ENCODE measurements at regions not wholly inside any gene's neighbourhood (a gene's known extent, or its start where the extent isn't known, plus 50 kb on each side); places are given as distances from the start of the nearest gene placed in this dataset.

- Histone ChIP-seq H3K27ac (ENCODE audit: low read depth, low read length) (no peak overlapping the region), H3K9me3 (ENCODE audit: control insufficient read depth in 5 of 5, low read length in 5 of 5) (no peaks in the 10 kb centered on the region), H3K36me3 (ENCODE audit: control insufficient read depth in 5 of 5, insufficient read depth in 5 of 5, low read length in 5 of 5) (no peaks in the 10 kb centered on the region), H3K4me1 (ENCODE audit: control insufficient read depth in 5 of 5, insufficient read depth in 5 of 5, low read length in 5 of 5) (peaks cover 0 to 16% (median 3%) of the 10 kb centered on the region in 5 donors), H3K9ac (ENCODE audit: low read length in 5 of 5) (no peak overlapping the region), H3K4me3 (ENCODE audit: low read depth in 1 of 5, low read length in 5 of 5) (no peak overlapping the region), H3K27me3 (ENCODE audit: control insufficient read depth in 5 of 5, insufficient read depth in 4 of 5, low read length in 5 of 5) (peaks cover 0 to 25% (median 14%) of the 10 kb centered on the region in 5 donors)
These were observed 122.3 kb downstream of the FOXD2 start for GRCh38 chr1:47559944-47560695.

GRCh38 chr1:47561523-47562007 lies 123.7 kb downstream of the FOXD2 start:
- H3K9me3 ChIP-seq (ENCODE audit: control insufficient read depth in 5 of 5, low read length in 5 of 5) = no peaks in the 10 kb centered on the region
- H3K9ac ChIP-seq (ENCODE audit: low read length in 5 of 5) = no peak overlapping the region
- peaks cover 0 to 16% (median 3%) of the 10 kb centered on the region in 5 donors for H3K4me1 ChIP-seq (ENCODE audit: control insufficient read depth in 5 of 5, insufficient read depth in 5 of 5, low read length in 5 of 5)
- H3K4me3 ChIP-seq (ENCODE audit: low read depth in 1 of 5, low read length in 5 of 5) = no peak overlapping the region
- H3K27ac ChIP-seq (ENCODE audit: low read depth, low read length) = no peak overlapping the region
- H3K36me3 ChIP-seq (ENCODE audit: control insufficient read depth in 5 of 5, insufficient read depth in 5 of 5, low read length in 5 of 5) = no peaks in the 10 kb centered on the region
- peaks cover 0 to 20% (median 14%) of the 10 kb centered on the region in 5 donors for H3K27me3 ChIP-seq (ENCODE audit: control insufficient read depth in 5 of 5, insufficient read depth in 4 of 5, low read length in 5 of 5)

GRCh38 chr1:47562147-47562546 lies 124.3 kb downstream of the FOXD2 start:
- Histone ChIP-seq H3K27me3 (ENCODE audit: control insufficient read depth in 5 of 5, insufficient read depth in 4 of 5, low read length in 5 of 5) (peaks cover 0 to 17% (median 14%) of the 10 kb centered on the region in 5 donors), H3K4me3 (ENCODE audit: low read depth in 1 of 5, low read length in 5 of 5) (no peak overlapping the region), H3K9me3 (ENCODE audit: control insufficient read depth in 5 of 5, low read length in 5 of 5) (no peaks in the 10 kb centered on the region), H3K27ac (ENCODE audit: low read depth, low read length) (no peak overlapping the region), H3K9ac (ENCODE audit: low read length in 5 of 5) (no peak overlapping the region), H3K4me1 (ENCODE audit: control insufficient read depth in 5 of 5, insufficient read depth in 5 of 5, low read length in 5 of 5) (peaks cover 0 to 16% (median 3%) of the 10 kb centered on the region in 5 donors), H3K36me3 (ENCODE audit: control insufficient read depth in 5 of 5, insufficient read depth in 5 of 5, low read length in 5 of 5) (no peaks in the 10 kb centered on the region)

- Histone ChIP-seq H3K36me3 (ENCODE audit: control insufficient read depth in 5 of 5, insufficient read depth in 5 of 5, low read length in 5 of 5) (no peaks in the 10 kb centered on the region), H3K27ac (ENCODE audit: low read depth, low read length) (no peak overlapping the region), H3K4me3 (ENCODE audit: low read depth in 1 of 5, low read length in 5 of 5) (no peak overlapping the region), H3K9me3 (ENCODE audit: control insufficient read depth in 5 of 5, low read length in 5 of 5) (no peaks in the 10 kb centered on the region), H3K27me3 (ENCODE audit: control insufficient read depth in 5 of 5, insufficient read depth in 4 of 5, low read length in 5 of 5) (peaks cover 0 to 17% (median 15%) of the 10 kb centered on the region in 5 donors), H3K9ac (ENCODE audit: low read length in 5 of 5) (no peak overlapping the region), H3K4me1 (ENCODE audit: control insufficient read depth in 5 of 5, insufficient read depth in 5 of 5, low read length in 5 of 5) (peaks cover 0 to 16% (median 3%) of the 10 kb centered on the region in 5 donors)
These were observed 125.0 kb downstream of the FOXD2 start for GRCh38 chr1:47562799-47563198.

- peaks cover 0 to 18% (median 17%) of the 10 kb centered on the region in 5 donors for H3K27me3 ChIP-seq (ENCODE audit: control insufficient read depth in 5 of 5, insufficient read depth in 4 of 5, low read length in 5 of 5)
- H3K4me1 ChIP-seq (ENCODE audit: control insufficient read depth in 5 of 5, insufficient read depth in 5 of 5, low read length in 5 of 5) = peaks cover 0 to 16% (median 3%) of the 10 kb centered on the region in 5 donors
- H3K9me3 ChIP-seq (ENCODE audit: control insufficient read depth in 5 of 5, low read length in 5 of 5) = no peaks in the 10 kb centered on the region
- H3K4me3 ChIP-seq (ENCODE audit: low read depth in 1 of 5, low read length in 5 of 5) = no peak overlapping the region
- no peak overlapping the region for H3K27ac ChIP-seq (ENCODE audit: low read depth, low read length)
- H3K9ac ChIP-seq (ENCODE audit: low read length in 5 of 5) = no peak overlapping the region
- H3K36me3 ChIP-seq (ENCODE audit: control insufficient read depth in 5 of 5, insufficient read depth in 5 of 5, low read length in 5 of 5) = no peaks in the 10 kb centered on the region
These were observed 125.4 kb downstream of the FOXD2 start for GRCh38 chr1:47563201-47563600.

- H3K9ac ChIP-seq (ENCODE audit: low read length in 5 of 5) = no peak overlapping the region
- peaks cover 0 to 16% (median 3%) of the 10 kb centered on the region in 5 donors for H3K4me1 ChIP-seq (ENCODE audit: control insufficient read depth in 5 of 5, insufficient read depth in 5 of 5, low read length in 5 of 5)
- no peaks in the 10 kb centered on the region for H3K9me3 ChIP-seq (ENCODE audit: control insufficient read depth in 5 of 5, low read length in 5 of 5)
- H3K27ac ChIP-seq (ENCODE audit: low read depth, low read length) = no peak overlapping the region
- no peak overlapping the region for H3K4me3 ChIP-seq (ENCODE audit: low read depth in 1 of 5, low read length in 5 of 5)
- H3K27me3 ChIP-seq (ENCODE audit: control insufficient read depth in 5 of 5, insufficient read depth in 4 of 5, low read length in 5 of 5) = peaks cover 0 to 18% (median 12%) of the 10 kb centered on the region in 5 donors
- no peaks in the 10 kb centered on the region for H3K36me3 ChIP-seq (ENCODE audit: control insufficient read depth in 5 of 5, insufficient read depth in 5 of 5, low read length in 5 of 5)
These were observed 126.7 kb downstream of the FOXD2 start for GRCh38 chr1:47564570-47564969.

GRCh38 chr1:47565092-47565491 lies 127.2 kb downstream of the FOXD2 start:
- no peak overlapping the region for H3K4me3 ChIP-seq (ENCODE audit: low read depth in 1 of 5, low read length in 5 of 5)
- H3K27me3 ChIP-seq (ENCODE audit: control insufficient read depth in 5 of 5, insufficient read depth in 4 of 5, low read length in 5 of 5) = peaks cover 0 to 18% (median 12%) of the 10 kb centered on the region in 5 donors
- H3K36me3 ChIP-seq (ENCODE audit: control insufficient read depth in 5 of 5, insufficient read depth in 5 of 5, low read length in 5 of 5) = no peaks in the 10 kb centered on the region

GRCh38 chr1:47565676-47566075 lies 127.8 kb downstream of the FOXD2 start:
- Histone ChIP-seq H3K9ac (ENCODE audit: low read length in 5 of 5) (no peak overlapping the region), H3K36me3 (ENCODE audit: control insufficient read depth in 5 of 5, insufficient read depth in 5 of 5, low read length in 5 of 5) (no peaks in the 10 kb centered on the region), H3K9me3 (ENCODE audit: control insufficient read depth in 5 of 5, low read length in 5 of 5) (no peaks in the 10 kb centered on the region), H3K27me3 (ENCODE audit: control insufficient read depth in 5 of 5, insufficient read depth in 4 of 5, low read length in 5 of 5) (peaks cover 0 to 17% (median 12%) of the 10 kb centered on the region in 5 donors), H3K4me3 (ENCODE audit: low read depth in 1 of 5, low read length in 5 of 5) (no peak overlapping the region), H3K4me1 (ENCODE audit: control insufficient read depth in 5 of 5, insufficient read depth in 5 of 5, low read length in 5 of 5) (peaks cover 0 to 16% (median 3%) of the 10 kb centered on the region in 5 donors), H3K27ac (ENCODE audit: low read depth, low read length) (no peak overlapping the region)

More at GRCh38 chr1:47565092-47565491, 127.2 kb downstream of the FOXD2 start:
- peaks cover 0 to 16% (median 3%) of the 10 kb centered on the region in 5 donors for H3K4me1 ChIP-seq (ENCODE audit: control insufficient read depth in 5 of 5, insufficient read depth in 5 of 5, low read length in 5 of 5)
- H3K27ac ChIP-seq (ENCODE audit: low read depth, low read length) = no peak overlapping the region
- no peak overlapping the region for H3K9ac ChIP-seq (ENCODE audit: low read length in 5 of 5)
- no peaks in the 10 kb centered on the region for H3K9me3 ChIP-seq (ENCODE audit: control insufficient read depth in 5 of 5, low read length in 5 of 5)

GRCh38 chr1:47568763-47569162 lies 130.9 kb downstream of the FOXD2 start:
- no peak overlapping the region for H3K27ac ChIP-seq (ENCODE audit: low read depth, low read length)
- peaks cover 0 to 25% (median 9%) of the 10 kb centered on the region in 5 donors for H3K27me3 ChIP-seq (ENCODE audit: control insufficient read depth in 5 of 5, insufficient read depth in 4 of 5, low read length in 5 of 5)
- no peaks in the 10 kb centered on the region for H3K9me3 ChIP-seq (ENCODE audit: control insufficient read depth in 5 of 5, low read length in 5 of 5)
- no peak overlapping the region for H3K9ac ChIP-seq (ENCODE audit: low read length in 5 of 5)
- no peaks in the 10 kb centered on the region for H3K36me3 ChIP-seq (ENCODE audit: control insufficient read depth in 5 of 5, insufficient read depth in 5 of 5, low read length in 5 of 5)
- H3K4me1 ChIP-seq (ENCODE audit: control insufficient read depth in 5 of 5, insufficient read depth in 5 of 5, low read length in 5 of 5) = peaks cover 0 to 3% (median 0%) of the 10 kb centered on the region in 5 donors
- no peak overlapping the region for H3K4me3 ChIP-seq (ENCODE audit: low read depth in 1 of 5, low read length in 5 of 5)

GRCh38 chr1:47569261-47569660 lies 131.4 kb downstream of the FOXD2 start:
- H3K27ac ChIP-seq (ENCODE audit: low read depth, low read length) = no peak overlapping the region
- H3K4me3 ChIP-seq (ENCODE audit: low read depth in 1 of 5, low read length in 5 of 5) = no peak overlapping the region
- H3K36me3 ChIP-seq (ENCODE audit: control insufficient read depth in 5 of 5, insufficient read depth in 5 of 5, low read length in 5 of 5) = no peaks in the 10 kb centered on the region
- peaks cover 0 to 29% (median 11%) of the 10 kb centered on the region in 5 donors for H3K27me3 ChIP-seq (ENCODE audit: control insufficient read depth in 5 of 5, insufficient read depth in 4 of 5, low read length in 5 of 5)
- H3K9ac ChIP-seq (ENCODE audit: low read length in 5 of 5) = no peak overlapping the region
- H3K9me3 ChIP-seq (ENCODE audit: control insufficient read depth in 5 of 5, low read length in 5 of 5) = no peaks in the 10 kb centered on the region
- peaks cover 0 to 3% (median 0%) of the 10 kb centered on the region in 5 donors for H3K4me1 ChIP-seq (ENCODE audit: control insufficient read depth in 5 of 5, insufficient read depth in 5 of 5, low read length in 5 of 5)

Data from subcutaneous abdominal adipose tissue (tissue), 5 donors.